GM13977 (cell line): ENCODE measurements at regions not wholly inside any gene's neighbourhood (a gene's known extent, or its start where the extent isn't known, plus 50 kb on each side); places are given as distances from the start of the nearest gene placed in this dataset.

ENCODE experiments used
- DNase-seq: peaks from one replicate; pipeline ENCODE4 v3.0.0; 2012; ENCODE audit warnings: low spot score
- in situ Hi-C: fragments of 300-500 bp; cut with MboI; formaldehyde crosslinking; loops from one replicate; pipeline ENCODE4 v1.12.0; 2022; ENCODE audit warnings: low sequenced_read_pairs, low pct_unique_long_range_greater_than_20kb, mixed read lengths, inconsistent platforms; ENCODE audit not compliant: unreplicated experiment
- TF ChIP-seq, protein P1 (sequence below): IDR thresholded peaks from 2 replicates; pipeline ENCODE4 v1.5.1; 2012; ENCODE audit warnings: mild to moderate bottlenecking, control low read depth; ENCODE audit not compliant: insufficient read depth; ENCODE audit errors: extremely low read depth, missing control alignments

DNA sequence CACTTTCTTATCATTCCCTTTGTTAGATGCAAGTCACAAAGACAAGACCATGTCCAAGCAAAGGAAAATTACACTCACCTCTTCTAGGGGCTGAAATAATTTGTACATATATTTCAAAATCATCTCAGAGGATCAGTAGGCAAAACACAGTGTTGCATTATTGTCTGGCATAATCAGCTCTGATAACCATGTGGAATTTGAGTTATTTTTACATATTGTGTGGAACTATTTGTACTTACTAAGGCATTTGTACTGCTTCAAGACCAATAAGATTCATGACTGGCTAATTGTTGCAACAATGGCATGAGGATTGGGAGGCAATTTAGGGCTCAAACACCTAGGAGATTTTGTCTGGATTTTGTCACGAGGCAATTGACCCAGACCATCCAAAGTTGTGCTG, 1716.4 kb downstream of the BRINP3 start:
- TF ChIP-seq, protein P1, sequence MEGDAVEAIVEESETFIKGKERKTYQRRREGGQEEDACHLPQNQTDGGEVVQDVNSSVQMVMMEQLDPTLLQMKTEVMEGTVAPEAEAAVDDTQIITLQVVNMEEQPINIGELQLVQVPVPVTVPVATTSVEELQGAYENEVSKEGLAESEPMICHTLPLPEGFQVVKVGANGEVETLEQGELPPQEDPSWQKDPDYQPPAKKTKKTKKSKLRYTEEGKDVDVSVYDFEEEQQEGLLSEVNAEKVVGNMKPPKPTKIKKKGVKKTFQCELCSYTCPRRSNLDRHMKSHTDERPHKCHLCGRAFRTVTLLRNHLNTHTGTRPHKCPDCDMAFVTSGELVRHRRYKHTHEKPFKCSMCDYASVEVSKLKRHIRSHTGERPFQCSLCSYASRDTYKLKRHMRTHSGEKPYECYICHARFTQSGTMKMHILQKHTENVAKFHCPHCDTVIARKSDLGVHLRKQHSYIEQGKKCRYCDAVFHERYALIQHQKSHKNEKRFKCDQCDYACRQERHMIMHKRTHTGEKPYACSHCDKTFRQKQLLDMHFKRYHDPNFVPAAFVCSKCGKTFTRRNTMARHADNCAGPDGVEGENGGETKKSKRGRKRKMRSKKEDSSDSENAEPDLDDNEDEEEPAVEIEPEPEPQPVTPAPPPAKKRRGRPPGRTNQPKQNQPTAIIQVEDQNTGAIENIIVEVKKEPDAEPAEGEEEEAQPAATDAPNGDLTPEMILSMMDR, result no peak
- DNase-seq, result no peak
- in situ Hi-C loops, result no loop called here

DNA sequence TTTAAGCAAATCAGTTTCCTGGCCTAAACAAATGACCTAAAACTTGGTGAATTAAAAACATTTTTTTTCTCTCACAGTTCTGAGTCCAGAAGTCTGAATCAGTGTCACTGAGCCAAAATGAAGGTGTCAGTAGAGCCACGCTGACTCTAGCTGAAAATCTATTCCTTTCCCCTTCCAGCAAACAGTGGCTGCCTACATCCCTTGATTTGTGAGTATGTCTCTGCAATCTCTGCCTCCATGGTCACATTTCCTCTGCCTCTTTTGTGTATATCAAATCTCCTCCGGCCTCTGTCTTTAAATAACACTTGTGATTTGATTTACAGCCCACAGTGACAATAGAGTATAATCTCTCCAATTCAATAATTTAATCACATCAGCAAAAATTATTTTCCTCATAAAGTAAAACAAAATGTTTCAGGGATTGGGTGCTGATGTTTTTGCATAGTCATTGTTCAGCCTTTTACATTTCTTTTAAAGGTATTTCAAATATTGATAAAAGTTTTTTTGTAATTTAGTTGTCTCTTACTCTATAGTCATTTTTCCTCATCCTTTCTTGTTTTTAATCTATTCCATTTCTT, 1715.4 kb downstream of the BRINP3 start:
- no peak for DNase-seq
- in situ Hi-C loops, result no loop called here
- TF ChIP-seq, protein P1, result no peak

DNA sequence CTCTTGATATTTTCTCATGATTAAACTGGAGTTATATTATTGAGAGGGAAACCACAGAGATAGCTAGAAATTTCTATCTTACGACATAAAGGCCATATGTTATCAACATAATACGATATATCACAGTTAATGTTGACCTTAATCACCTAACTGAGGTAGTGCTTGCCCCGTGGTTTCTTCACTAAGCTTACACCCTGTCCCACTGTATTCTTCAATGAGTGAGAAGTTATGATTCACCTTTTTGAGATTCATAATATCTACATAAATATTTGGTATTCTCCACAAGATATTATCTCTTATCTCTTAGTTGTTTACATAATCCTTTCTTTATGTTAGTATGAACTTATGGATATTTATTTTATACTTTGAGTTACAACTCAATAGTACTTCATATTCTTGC, 1714.1 kb downstream of the BRINP3 start:
- in situ Hi-C loops, result no loop called here
- TF ChIP-seq, protein P1, result no peak
- DNase-seq, result no peak

DNA sequence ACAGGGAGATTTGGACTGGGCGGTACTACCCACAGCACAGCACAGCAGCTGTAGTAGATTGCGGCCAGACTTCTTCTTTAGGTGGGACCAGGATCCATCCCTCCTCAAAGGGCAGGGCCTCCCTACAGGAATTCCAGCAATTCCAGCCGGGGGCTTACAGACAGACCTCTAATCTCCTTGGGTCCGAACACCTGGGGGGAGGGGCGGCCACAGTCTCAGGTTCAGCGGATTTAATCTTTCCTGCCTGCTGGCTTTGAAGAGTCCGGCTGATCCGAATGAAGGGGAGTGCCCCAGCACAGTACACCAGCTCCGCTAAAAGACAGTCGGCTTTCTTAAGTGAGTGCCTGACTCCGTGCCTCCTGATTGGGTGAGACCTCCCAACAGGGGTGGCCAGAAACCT, 1708.5 kb downstream of the BRINP3 start:
- in situ Hi-C loops, result no loop called here
- TF ChIP-seq, protein P1, result no peak
- DNase-seq, result no peak

DNA sequence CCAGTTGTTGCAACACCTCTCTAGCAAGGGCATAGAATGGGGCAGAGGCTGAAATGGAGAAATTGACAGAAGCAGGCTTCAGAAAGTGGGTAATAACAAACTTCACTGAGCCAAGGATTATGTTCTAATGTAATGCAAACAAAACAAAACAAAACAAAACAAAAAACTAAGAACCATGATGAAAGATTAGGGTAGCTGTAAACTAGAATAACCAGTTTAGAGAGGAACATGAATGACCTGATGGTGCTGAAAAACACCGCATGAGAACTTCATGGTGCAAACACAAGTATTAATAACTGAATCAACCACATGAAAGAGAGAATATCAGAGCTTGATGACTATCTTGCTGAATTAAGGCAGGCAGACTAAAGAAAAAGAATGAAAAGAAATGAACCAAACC, 1707.7 kb downstream of the BRINP3 start:
- TF ChIP-seq, protein P1, result no peak
- in situ Hi-C loops, result no loop called here
- DNase-seq, result no peak

DNA sequence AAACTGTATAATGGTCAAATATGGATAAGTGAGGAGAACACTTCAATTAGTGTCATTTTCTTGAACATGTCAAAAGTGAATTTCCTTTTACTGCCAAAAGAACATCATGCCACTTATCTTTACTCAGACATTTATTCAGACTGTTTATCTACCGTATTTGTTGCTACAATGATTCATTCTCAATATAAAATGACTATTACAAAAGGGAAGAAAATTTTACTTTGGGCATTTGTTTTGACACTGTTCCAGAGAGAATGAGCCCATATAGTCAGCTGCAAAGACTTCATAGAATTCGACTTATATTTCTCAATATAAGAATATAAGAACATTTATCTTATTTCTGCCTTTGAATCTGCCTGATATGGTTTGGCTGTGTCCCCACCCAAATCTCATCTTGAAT, 1699.1 kb downstream of the BRINP3 start:
- TF ChIP-seq, protein P1, result no peak
- in situ Hi-C loops, result no loop called here
- no peak for DNase-seq
